Tibial nerve (tissue), 4 donors: ENCODE measurements at regions not wholly inside any gene's neighbourhood (a gene's known extent, or its start where the extent isn't known, plus 50 kb on each side); places are given as distances from the start of the nearest gene placed in this dataset. TPM values are rescaled to one million over a fixed set of nuclear protein-coding genes. Genes with fewer than 3 reads are reported as not detected.

Experiments
- DNase-seq, 2 donors: peaks; one replicate each; pipeline ENCODE4 v3.0.0-alpha.2; 2019; ENCODE audit warnings: low spot score in 2 of 2
- H3K27ac ChIP-seq, 4 donors: fragments of 200-600 bp; sonication (generic) in 3 of 4; one replicate each; pipeline ENCODE4 v1.5.1; 2017 to 2019; ENCODE audit warnings: mild to moderate bottlenecking in 1 of 4
- H3K27me3 ChIP-seq, 2 donors: fragments of 200-600 bp; sonication (generic) in 1 of 2; one replicate each; pipeline versions ENCODE4 v1.5.1 to v1.6.0; 2017 to 2019
- H3K36me3 ChIP-seq, 3 donors: fragments of 200-600 bp; sonication (generic); one replicate each; pipeline ENCODE4 v1.5.1; 2018 to 2019
- H3K4me1 ChIP-seq, 4 donors: fragments of 200-600 bp; sonication (generic) in 3 of 4; one replicate each; pipeline ENCODE4 v1.5.1; 2017 to 2019
- H3K4me3 ChIP-seq, 4 donors: fragments of 200-600 bp; sonication (generic) in 3 of 4; one replicate each; pipeline ENCODE4 v1.5.1; 2017 to 2019; ENCODE audit warnings: mild to moderate bottlenecking in 1 of 4, moderate library complexity in 1 of 4
- H3K9me3 ChIP-seq, 4 donors: fragments of 200-600 bp; sonication (generic) in 3 of 4; one replicate each; pipeline ENCODE4 v1.5.1; 2017 to 2019
- CTCF ChIP-seq, 5 experiments: fragments of 200-600 bp in 3 of 5; fragments of 450-650 bp in 2 of 5; sonication (generic) in 3 of 5; IDR thresholded peaks; one replicate each; pipeline ENCODE4 v1.5.1; 2016 to 2019; ENCODE audit warnings: antibody characterized with exemption in 5 of 5, mild to moderate bottlenecking in 3 of 5, moderate library complexity in 2 of 5
- EP300 ChIP-seq, 2 donors: sonication (generic); formaldehyde crosslinking; IDR thresholded peaks; one replicate each; pipeline ENCODE4 v1.6.1; 2017; ENCODE audit warnings: antibody characterized with exemption in 2 of 2, mild to moderate bottlenecking in 1 of 2
- POLR2A ChIP-seq, 2 donors: fragments of 450-650 bp; IDR thresholded peaks; one replicate each; pipeline ENCODE4 v1.6.1; 2017; ENCODE audit warnings: antibody characterized with exemption in 2 of 2, mild to moderate bottlenecking in 2 of 2, moderate library complexity in 2 of 2
- WGBS, 2 donors: methylation state at CpG; one replicate each; pipeline ENCODE4 v1.1.5; 2018; 5-methylcytosine and 5-hydroxymethylcytosine counted together
- small RNA-seq: library from RNA; depleted of rRNA; stranded (forward); fragments of <200 nt; gene quantifications from one replicate; pipeline ENCODE3, GENCODE V24; 2016

- H3K4me3 ChIP-seq, result no peak overlapping the region
- TF ChIP-seq POLR2A (IDR thresholded peaks at IDR 0.05) (no peak), EP300 (IDR thresholded peaks at IDR 0.05) (no peak), CTCF (IDR thresholded peaks at IDR 0.05) (peak in 1 of 5 experiments; percentile 25)
- H3K36me3 ChIP-seq, result no peaks in the 10 kb centered on the region
- DNase-seq, result no peak
- no peaks in the 10 kb centered on the region for H3K27me3 ChIP-seq
- no peak overlapping the region for H3K27ac ChIP-seq
- WGBS, 2 donors, result 55 to 60% methylated on average over 3 of the region's 3 CpGs
- H3K9me3 ChIP-seq, result no peaks in the 10 kb centered on the region
- peaks cover 0 to 19% (median 0%) of the 10 kb centered on the region in 4 donors for H3K4me1 ChIP-seq
These were observed 52.4 kb upstream of the CLMP start for GRCh38 chr11:123247496-123247799.

GRCh38 chr11:123246749-123247495 is 51.9 kb upstream of the CLMP start:
- no peak overlapping the region for H3K27ac ChIP-seq
- TF ChIP-seq CTCF (IDR thresholded peaks at IDR 0.05), result peak; percentile 86 to 93 (median 92)
- TF ChIP-seq POLR2A (IDR thresholded peaks at IDR 0.05), result no peak
- WGBS, 2 donors, result 12 to 14% methylated on average over 13 of the region's 13 CpGs
- peak; percentile 65 to 82 for DNase-seq
- peaks cover 0 to 19% (median 0%) of the 10 kb centered on the region in 4 donors for H3K4me1 ChIP-seq
- no peaks in the 10 kb centered on the region for H3K27me3 ChIP-seq
- H3K4me3 ChIP-seq, result no peak overlapping the region
- H3K9me3 ChIP-seq, result no peaks in the 10 kb centered on the region
- H3K36me3 ChIP-seq, result no peaks in the 10 kb centered on the region

- TF ChIP-seq POLR2A (IDR thresholded peaks at IDR 0.05) (no peak), CTCF (IDR thresholded peaks at IDR 0.05) (no peak), EP300 (IDR thresholded peaks at IDR 0.05) (no peak)
- no peak overlapping the region for H3K4me3 ChIP-seq
These were observed 50.5 kb upstream of the CLMP start for GRCh38 chr11:123245567-123245966.

More at GRCh38 chr11:123245567-123245966, 50.5 kb upstream of the CLMP start:
- Histone ChIP-seq H3K27ac (no peak overlapping the region), H3K36me3 (no peaks in the 10 kb centered on the region), H3K9me3 (no peaks in the 10 kb centered on the region), H3K27me3 (no peaks in the 10 kb centered on the region), H3K4me1 (peaks cover 0 to 12% (median 0%) of the 10 kb centered on the region in 4 donors)
- WGBS, 2 donors, result 87 to 94% methylated on average over 6 of the region's 6 CpGs
- DNase-seq, result no peak

Small RNA genes lying in the stretch of these regions (small RNA-seq; reads per million reads assigned to genes)
- not detected for gene RF00096
